PC-3 (cell line): ENCODE measurements at regions not wholly inside any gene's neighbourhood (a gene's known extent, or its start where the extent isn't known, plus 50 kb on each side); places are given as distances from the start of the nearest gene placed in this dataset.
"Not testable (repeated sequence)": the region's sequence is repeated elsewhere in the genome, so short reads cannot be mapped to it uniquely, and the experiment has no call there.

ENCODE experiments used
- CTCF ChIP-seq: fragments of 300-600 bp; sonication (generic); conservative IDR thresholded peaks from 2 replicates; pipeline ENCODE4 v1.5.1; 2017; ENCODE audit warnings: antibody characterized with exemption, low read depth, mild to moderate bottlenecking, low read length
- EZH2 ChIP-seq: fragments of 300-600 bp; sonication (generic); IDR thresholded peaks from one replicate; pipeline ENCODE4 v1.6.1; 2017; ENCODE audit warnings: antibody characterized with exemption, mild to moderate bottlenecking, low read length; ENCODE audit not compliant: unreplicated experiment

- not testable (repeated sequence) for TF ChIP-seq CTCF, EZH2
Observed at GRCh38 chr20:19064788-19065187, 147.7 kb upstream of the SLC24A3 start.
